B cell (primary cell): ENCODE measurements at regions not wholly inside any gene's neighbourhood (a gene's known extent, or its start where the extent isn't known, plus 50 kb on each side); places are given as distances from the start of the nearest gene placed in this dataset.
A peak's percentile ranks its signal among the peaks of the same experiment; 100 is the strongest.

Experiments
- ATAC-seq: fragments of 200-7000 bp; cut with Tn5 transposase; one replicate; pipeline ENCODE4 v1.10.0; 2021; ENCODE audit warnings: low read depth, mild to moderate bottlenecking, moderate number of reproducible peaks, moderate library complexity
- CTCF ChIA-PET: fragments of 350-600 bp; sonication (Branson Sonifier 250); formaldehyde crosslinking; loops from one replicate; lab custom pipeline; 2021; ENCODE audit warnings: antibody characterized with exemption, inconsistent platforms; lab: Charles Lee
- POLR2A ChIA-PET: fragments of 350-600 bp; sonication (Branson Sonifier 250); formaldehyde crosslinking; loops from one replicate; lab custom pipeline; 2021; ENCODE audit warnings: antibody characterized with exemption; lab: Charles Lee
- DNase-seq: peaks from one replicate; pipeline ENCODE4 v3.0.0; 2013
- H2AFZ ChIP-seq: 2 replicates; pipeline ENCODE4 v1.6.1; 2012; ENCODE audit warnings: mild to moderate bottlenecking, low read depth, low read length; ENCODE audit not compliant: insufficient read depth, poor library complexity, severe bottlenecking
- H3K27ac ChIP-seq, 2 donors: 1 replicate in 1 of 2; 2 replicates in 1 of 2; pipeline ENCODE4 v1.5.1; 2012 to 2013; ENCODE audit warnings: low read length in 2 of 2, mild to moderate bottlenecking in 2 of 2, moderate library complexity in 1 of 2
- H3K27me3 ChIP-seq, 4 experiments: fragments of 200-600 bp in 1 of 4; sonication (generic) in 1 of 4; replicated peaks in 1 of 4; 1 replicate in 2 of 4; 2 replicates in 2 of 4; pipeline versions ENCODE4 v1.6.1 to v1.7.0; 2013 to 2016; ENCODE audit warnings: low read length in 3 of 4, mild to moderate bottlenecking in 2 of 4, mixed read lengths in 1 of 4, moderate library complexity in 1 of 4; ENCODE audit not compliant: insufficient read depth in 4 of 4, control insufficient read depth in 3 of 4; ENCODE audit errors: control extremely low read depth in 1 of 4
- H3K36me3 ChIP-seq, 2 experiments: replicated peaks in 1 of 2; 1 replicate in 1 of 2; 2 replicates in 1 of 2; pipeline versions ENCODE4 v1.6.1 to v1.7.1; 2013; ENCODE audit warnings: low read length in 1 of 2; ENCODE audit not compliant: insufficient read depth in 2 of 2, control insufficient read depth in 1 of 2; ENCODE audit errors: control extremely low read depth in 1 of 2, extremely low read depth in 1 of 2
- H3K4me1 ChIP-seq, 2 donors: fragments of 200-600 bp in 1 of 2; sonication (generic) in 1 of 2; 1 replicate in 1 of 2; 2 replicates in 1 of 2; pipeline versions ENCODE4 v1.5.1 to v1.6.1; 2013 to 2017; ENCODE audit warnings: low read length in 2 of 2; ENCODE audit not compliant: control insufficient read depth in 2 of 2, insufficient read depth in 2 of 2
- H3K4me2 ChIP-seq: replicated peaks from 2 replicates; pipeline ENCODE3; 2012; ENCODE audit warnings: mild to moderate bottlenecking, low read depth, low read length; ENCODE audit not compliant: poor library complexity, severe bottlenecking
- H3K4me3 ChIP-seq, 5 experiments: fragments of 200-600 bp in 1 of 5; sonication (generic) in 1 of 5; 1 replicate in 3 of 5; 2 replicates in 2 of 5; pipeline versions ENCODE4 v1.5.1 to v1.7.0; 2011 to 2016; ENCODE audit warnings: low read length in 4 of 5, mild to moderate bottlenecking in 4 of 5, low read depth in 2 of 5, control low read depth in 1 of 5, moderate library complexity in 1 of 5; ENCODE audit not compliant: insufficient read depth in 1 of 5; ENCODE audit errors: control extremely low read depth in 1 of 5, extremely low read depth in 1 of 5
- H3K79me2 ChIP-seq: fragments of 200-600 bp; sonication (generic); one replicate; pipeline ENCODE4 v1.6.0; 2016; ENCODE audit warnings: low read length; ENCODE audit not compliant: control insufficient read depth, insufficient read depth
- H3K9ac ChIP-seq: fragments of 200-600 bp; sonication (generic); 2 replicates; pipeline ENCODE4 v1.6.1; 2017; ENCODE audit warnings: mild to moderate bottlenecking, low read length, moderate library complexity
- H3K9me3 ChIP-seq, 3 donors: one replicate each; pipeline versions ENCODE4 v1.6.1 to v1.7.1; 2013; ENCODE audit warnings: low read length in 2 of 3; ENCODE audit not compliant: control insufficient read depth in 2 of 3, insufficient read depth in 1 of 3; ENCODE audit errors: control extremely low read depth in 1 of 3
- H4K20me1 ChIP-seq: 2 replicates; pipeline ENCODE4 v1.6.0; 2012; ENCODE audit warnings: mild to moderate bottlenecking, low read length; ENCODE audit not compliant: insufficient read depth, control insufficient read depth, poor library complexity, severe bottlenecking
- H3K27ac Mint-ChIP-seq: one replicate; pipeline ENCODE4 v1.8.0; 2021; ENCODE audit warnings: mixed read lengths
- H3K27me3 Mint-ChIP-seq: one replicate; pipeline ENCODE4 v1.8.0; 2021; ENCODE audit warnings: mixed read lengths
- H3K4me1 Mint-ChIP-seq: one replicate; pipeline ENCODE4 v1.8.0; 2021; ENCODE audit warnings: mixed read lengths
- H3K4me3 Mint-ChIP-seq: one replicate; pipeline ENCODE4 v1.8.0; 2021; ENCODE audit warnings: mixed read lengths
- H3K9me3 Mint-ChIP-seq: one replicate; pipeline ENCODE4 v1.8.0; 2022; ENCODE audit warnings: mixed read lengths; ENCODE audit not compliant: insufficient read depth
- EZH2 ChIP-seq: IDR thresholded peaks from 2 replicates; pipeline ENCODE4 v1.6.1; 2012; ENCODE audit warnings: borderline replicate concordance, low read depth, mild to moderate bottlenecking, moderate library complexity, low read length; ENCODE audit not compliant: insufficient read depth, poor library complexity, severe bottlenecking
- WGBS: methylation state at CpG from one replicate; pipeline ENCODE4 v1.1.5; 2013; ENCODE audit warnings: missing lambda C conversion rate; ENCODE audit not compliant: insufficient coverage; 5-methylcytosine and 5-hydroxymethylcytosine counted together
- intact Hi-C: fragments of 100-400 bp; cut with micrococcal nuclease; formaldehyde crosslinking; loops from one replicate; pipeline ENCODE4 v1.10.0; 2022
- TF ChIP-seq, protein P1 (sequence below): fragments of 200-600 bp; IDR thresholded peaks from one replicate; pipeline ENCODE4 v1.8.0; 2022; ENCODE audit warnings: antibody characterized with exemption, mild to moderate bottlenecking

GRCh38 chr12:132413931-132414588 lies 75.9 kb upstream of the FBRSL1 start:
- POLR2A ChIA-PET: interaction anchor here (0.7 to 2.8 kb wide), 3 partner anchors 75 to 147 kb away, joined by 4 to 12 read pairs (median 7); no protein-coding TSS in a partner anchor
- DNase-seq (peak; percentile 41), ATAC-seq (peak; percentile 29)
- 43% methylated on average over 33 of the region's 36 CpGs for WGBS
- Histone ChIP-seq H3K4me2 (peak overlapping the region; percentile 80), H3K9ac (no peak overlapping the region), H3K27me3 (peaks cover 0 to 4% (median 2%) of the 10 kb centered on the region in 4 experiments), H3K27ac (no peak overlapping the region), H4K20me1 (no peaks in the 10 kb centered on the region), H3K79me2 (no peaks in the 10 kb centered on the region), H3K4me1 (peaks cover 15 to 20% of the 10 kb centered on the region in 2 donors), H3K9me3 (peaks cover 0 to 1% (median 0%) of the 10 kb centered on the region in 3 donors), H2AFZ (peak overlapping the region; percentile 69), H3K4me3 (no peak overlapping the region), H3K36me3 (no peaks in the 10 kb centered on the region)
- TF ChIP-seq EZH2: no peak
- Mint-ChIP-seq H3K27me3 (no peaks in the 10 kb centered on the region), H3K9me3 (no peaks in the 10 kb centered on the region), H3K4me3 (no peak overlapping the region), H3K27ac (no peak overlapping the region), H3K4me1 (peaks cover 7% of the 10 kb centered on the region)
- intact Hi-C loops: loop anchor here (2.0 kb wide), 2 partner anchors 17 to 259 kb away; no protein-coding TSS in a partner anchor
- CTCF ChIA-PET: interaction anchor here (0.7 to 7.0 kb wide), 19 partner anchors 9 to 269 kb away, joined by 3 to 236 read pairs (median 7); partner anchors contain the start of gene LRCOL1

DNA sequence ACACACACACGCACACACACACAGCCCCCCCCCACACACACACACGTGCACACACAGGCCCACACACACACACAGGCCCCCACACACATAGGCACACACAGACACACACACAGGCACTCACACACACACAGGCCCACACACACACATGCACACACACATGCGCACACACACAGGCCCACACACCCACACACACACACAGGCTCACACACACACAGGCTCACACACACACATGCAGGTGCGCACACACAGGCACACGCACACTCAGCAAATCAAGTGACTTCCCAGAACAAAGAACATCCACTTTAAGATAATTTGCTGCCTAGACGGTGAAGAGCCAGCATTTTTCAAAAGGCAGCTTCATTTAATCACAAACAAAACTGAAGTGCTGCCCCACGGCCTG lies 78.5 kb upstream of the FBRSL1 start:
- no peak overlapping the region for H3K4me3 Mint-ChIP-seq
- Histone ChIP-seq H4K20me1 (no peaks in the 10 kb centered on the region), H3K4me3 (no peak overlapping the region), H2AFZ (no peak overlapping the region), H3K79me2 (no peaks in the 10 kb centered on the region), H3K9ac (no peak overlapping the region), H3K36me3 (no peaks in the 10 kb centered on the region), H3K4me1 (peaks cover 15 to 20% of the 10 kb centered on the region in 2 donors), H3K27ac (no peak overlapping the region), H3K4me2 (no peak overlapping the region), H3K9me3 (peaks cover 0 to 3% (median 0%) of the 10 kb centered on the region in 3 donors), H3K27me3 (peaks cover 0 to 6% (median 2%) of the 10 kb centered on the region in 4 experiments)
- intact Hi-C loops: no loop called here
- WGBS: no CpG with 5 or more reads among the region's 7 CpGs
- ATAC-seq: no peak
- DNase-seq: no peak
- no peaks in the 10 kb centered on the region for H3K27me3 Mint-ChIP-seq
- H3K9me3 Mint-ChIP-seq: no peaks in the 10 kb centered on the region
- CTCF ChIA-PET: interaction anchor here (0.6 to 0.8 kb wide), 2 partner anchors 17 to 638 kb away, joined by 3 to 5 read pairs; no protein-coding TSS in a partner anchor
- H3K4me1 Mint-ChIP-seq: peaks cover 7% of the 10 kb centered on the region
- TF ChIP-seq, protein P1, sequence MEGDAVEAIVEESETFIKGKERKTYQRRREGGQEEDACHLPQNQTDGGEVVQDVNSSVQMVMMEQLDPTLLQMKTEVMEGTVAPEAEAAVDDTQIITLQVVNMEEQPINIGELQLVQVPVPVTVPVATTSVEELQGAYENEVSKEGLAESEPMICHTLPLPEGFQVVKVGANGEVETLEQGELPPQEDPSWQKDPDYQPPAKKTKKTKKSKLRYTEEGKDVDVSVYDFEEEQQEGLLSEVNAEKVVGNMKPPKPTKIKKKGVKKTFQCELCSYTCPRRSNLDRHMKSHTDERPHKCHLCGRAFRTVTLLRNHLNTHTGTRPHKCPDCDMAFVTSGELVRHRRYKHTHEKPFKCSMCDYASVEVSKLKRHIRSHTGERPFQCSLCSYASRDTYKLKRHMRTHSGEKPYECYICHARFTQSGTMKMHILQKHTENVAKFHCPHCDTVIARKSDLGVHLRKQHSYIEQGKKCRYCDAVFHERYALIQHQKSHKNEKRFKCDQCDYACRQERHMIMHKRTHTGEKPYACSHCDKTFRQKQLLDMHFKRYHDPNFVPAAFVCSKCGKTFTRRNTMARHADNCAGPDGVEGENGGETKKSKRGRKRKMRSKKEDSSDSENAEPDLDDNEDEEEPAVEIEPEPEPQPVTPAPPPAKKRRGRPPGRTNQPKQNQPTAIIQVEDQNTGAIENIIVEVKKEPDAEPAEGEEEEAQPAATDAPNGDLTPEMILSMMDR: no peak
- TF ChIP-seq EZH2: no peak
- H3K27ac Mint-ChIP-seq: no peak overlapping the region
- POLR2A ChIA-PET: no interaction called here
